ENCODE measurements at regions not wholly inside any gene's neighbourhood (a gene's known extent, or its start where the extent isn't known, plus 50 kb on each side); places are given as distances from the start of the nearest gene placed in this dataset.

- TF ChIP-seq, protein P1, sequence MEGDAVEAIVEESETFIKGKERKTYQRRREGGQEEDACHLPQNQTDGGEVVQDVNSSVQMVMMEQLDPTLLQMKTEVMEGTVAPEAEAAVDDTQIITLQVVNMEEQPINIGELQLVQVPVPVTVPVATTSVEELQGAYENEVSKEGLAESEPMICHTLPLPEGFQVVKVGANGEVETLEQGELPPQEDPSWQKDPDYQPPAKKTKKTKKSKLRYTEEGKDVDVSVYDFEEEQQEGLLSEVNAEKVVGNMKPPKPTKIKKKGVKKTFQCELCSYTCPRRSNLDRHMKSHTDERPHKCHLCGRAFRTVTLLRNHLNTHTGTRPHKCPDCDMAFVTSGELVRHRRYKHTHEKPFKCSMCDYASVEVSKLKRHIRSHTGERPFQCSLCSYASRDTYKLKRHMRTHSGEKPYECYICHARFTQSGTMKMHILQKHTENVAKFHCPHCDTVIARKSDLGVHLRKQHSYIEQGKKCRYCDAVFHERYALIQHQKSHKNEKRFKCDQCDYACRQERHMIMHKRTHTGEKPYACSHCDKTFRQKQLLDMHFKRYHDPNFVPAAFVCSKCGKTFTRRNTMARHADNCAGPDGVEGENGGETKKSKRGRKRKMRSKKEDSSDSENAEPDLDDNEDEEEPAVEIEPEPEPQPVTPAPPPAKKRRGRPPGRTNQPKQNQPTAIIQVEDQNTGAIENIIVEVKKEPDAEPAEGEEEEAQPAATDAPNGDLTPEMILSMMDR (conservative IDR thresholded peaks at IDR 0.05; ENCODE audit: low read length): no peak
- TF ChIP-seq EZH2phosphoT487 (IDR thresholded peaks at IDR 0.05; ENCODE audit: borderline replicate concordance, low read depth, low read length): no peak
Measured at GRCh38 chr3:6567241-6567640, 293.7 kb upstream of the GRM7 start.

Data from OCI-LY7 (cell line).